ENCODE measurements at regions not wholly inside any gene's neighbourhood (a gene's known extent, or its start where the extent isn't known, plus 50 kb on each side); places are given as distances from the start of the nearest gene placed in this dataset.

DNA sequence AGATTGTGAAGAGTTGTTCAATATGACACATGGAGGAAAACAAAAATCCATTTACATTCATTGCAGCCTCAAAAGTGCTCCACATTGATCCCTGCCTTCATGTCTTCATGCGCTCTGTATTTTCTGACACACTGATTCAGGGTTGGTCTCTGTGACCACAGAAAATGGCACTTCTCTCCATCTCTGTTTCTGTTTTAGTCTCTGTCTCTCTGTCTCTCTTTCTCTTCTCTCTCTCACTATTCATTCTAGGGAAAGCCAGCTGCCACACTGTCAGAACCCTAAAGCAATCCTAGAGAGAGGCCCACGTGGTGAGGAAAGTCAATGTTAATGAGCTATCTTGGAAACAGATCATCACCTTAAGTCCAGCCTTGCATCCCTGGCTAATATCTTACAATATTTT, 2238.4 kb downstream of the PCDH7 start (continued):
- TF ChIP-seq, protein P1, sequence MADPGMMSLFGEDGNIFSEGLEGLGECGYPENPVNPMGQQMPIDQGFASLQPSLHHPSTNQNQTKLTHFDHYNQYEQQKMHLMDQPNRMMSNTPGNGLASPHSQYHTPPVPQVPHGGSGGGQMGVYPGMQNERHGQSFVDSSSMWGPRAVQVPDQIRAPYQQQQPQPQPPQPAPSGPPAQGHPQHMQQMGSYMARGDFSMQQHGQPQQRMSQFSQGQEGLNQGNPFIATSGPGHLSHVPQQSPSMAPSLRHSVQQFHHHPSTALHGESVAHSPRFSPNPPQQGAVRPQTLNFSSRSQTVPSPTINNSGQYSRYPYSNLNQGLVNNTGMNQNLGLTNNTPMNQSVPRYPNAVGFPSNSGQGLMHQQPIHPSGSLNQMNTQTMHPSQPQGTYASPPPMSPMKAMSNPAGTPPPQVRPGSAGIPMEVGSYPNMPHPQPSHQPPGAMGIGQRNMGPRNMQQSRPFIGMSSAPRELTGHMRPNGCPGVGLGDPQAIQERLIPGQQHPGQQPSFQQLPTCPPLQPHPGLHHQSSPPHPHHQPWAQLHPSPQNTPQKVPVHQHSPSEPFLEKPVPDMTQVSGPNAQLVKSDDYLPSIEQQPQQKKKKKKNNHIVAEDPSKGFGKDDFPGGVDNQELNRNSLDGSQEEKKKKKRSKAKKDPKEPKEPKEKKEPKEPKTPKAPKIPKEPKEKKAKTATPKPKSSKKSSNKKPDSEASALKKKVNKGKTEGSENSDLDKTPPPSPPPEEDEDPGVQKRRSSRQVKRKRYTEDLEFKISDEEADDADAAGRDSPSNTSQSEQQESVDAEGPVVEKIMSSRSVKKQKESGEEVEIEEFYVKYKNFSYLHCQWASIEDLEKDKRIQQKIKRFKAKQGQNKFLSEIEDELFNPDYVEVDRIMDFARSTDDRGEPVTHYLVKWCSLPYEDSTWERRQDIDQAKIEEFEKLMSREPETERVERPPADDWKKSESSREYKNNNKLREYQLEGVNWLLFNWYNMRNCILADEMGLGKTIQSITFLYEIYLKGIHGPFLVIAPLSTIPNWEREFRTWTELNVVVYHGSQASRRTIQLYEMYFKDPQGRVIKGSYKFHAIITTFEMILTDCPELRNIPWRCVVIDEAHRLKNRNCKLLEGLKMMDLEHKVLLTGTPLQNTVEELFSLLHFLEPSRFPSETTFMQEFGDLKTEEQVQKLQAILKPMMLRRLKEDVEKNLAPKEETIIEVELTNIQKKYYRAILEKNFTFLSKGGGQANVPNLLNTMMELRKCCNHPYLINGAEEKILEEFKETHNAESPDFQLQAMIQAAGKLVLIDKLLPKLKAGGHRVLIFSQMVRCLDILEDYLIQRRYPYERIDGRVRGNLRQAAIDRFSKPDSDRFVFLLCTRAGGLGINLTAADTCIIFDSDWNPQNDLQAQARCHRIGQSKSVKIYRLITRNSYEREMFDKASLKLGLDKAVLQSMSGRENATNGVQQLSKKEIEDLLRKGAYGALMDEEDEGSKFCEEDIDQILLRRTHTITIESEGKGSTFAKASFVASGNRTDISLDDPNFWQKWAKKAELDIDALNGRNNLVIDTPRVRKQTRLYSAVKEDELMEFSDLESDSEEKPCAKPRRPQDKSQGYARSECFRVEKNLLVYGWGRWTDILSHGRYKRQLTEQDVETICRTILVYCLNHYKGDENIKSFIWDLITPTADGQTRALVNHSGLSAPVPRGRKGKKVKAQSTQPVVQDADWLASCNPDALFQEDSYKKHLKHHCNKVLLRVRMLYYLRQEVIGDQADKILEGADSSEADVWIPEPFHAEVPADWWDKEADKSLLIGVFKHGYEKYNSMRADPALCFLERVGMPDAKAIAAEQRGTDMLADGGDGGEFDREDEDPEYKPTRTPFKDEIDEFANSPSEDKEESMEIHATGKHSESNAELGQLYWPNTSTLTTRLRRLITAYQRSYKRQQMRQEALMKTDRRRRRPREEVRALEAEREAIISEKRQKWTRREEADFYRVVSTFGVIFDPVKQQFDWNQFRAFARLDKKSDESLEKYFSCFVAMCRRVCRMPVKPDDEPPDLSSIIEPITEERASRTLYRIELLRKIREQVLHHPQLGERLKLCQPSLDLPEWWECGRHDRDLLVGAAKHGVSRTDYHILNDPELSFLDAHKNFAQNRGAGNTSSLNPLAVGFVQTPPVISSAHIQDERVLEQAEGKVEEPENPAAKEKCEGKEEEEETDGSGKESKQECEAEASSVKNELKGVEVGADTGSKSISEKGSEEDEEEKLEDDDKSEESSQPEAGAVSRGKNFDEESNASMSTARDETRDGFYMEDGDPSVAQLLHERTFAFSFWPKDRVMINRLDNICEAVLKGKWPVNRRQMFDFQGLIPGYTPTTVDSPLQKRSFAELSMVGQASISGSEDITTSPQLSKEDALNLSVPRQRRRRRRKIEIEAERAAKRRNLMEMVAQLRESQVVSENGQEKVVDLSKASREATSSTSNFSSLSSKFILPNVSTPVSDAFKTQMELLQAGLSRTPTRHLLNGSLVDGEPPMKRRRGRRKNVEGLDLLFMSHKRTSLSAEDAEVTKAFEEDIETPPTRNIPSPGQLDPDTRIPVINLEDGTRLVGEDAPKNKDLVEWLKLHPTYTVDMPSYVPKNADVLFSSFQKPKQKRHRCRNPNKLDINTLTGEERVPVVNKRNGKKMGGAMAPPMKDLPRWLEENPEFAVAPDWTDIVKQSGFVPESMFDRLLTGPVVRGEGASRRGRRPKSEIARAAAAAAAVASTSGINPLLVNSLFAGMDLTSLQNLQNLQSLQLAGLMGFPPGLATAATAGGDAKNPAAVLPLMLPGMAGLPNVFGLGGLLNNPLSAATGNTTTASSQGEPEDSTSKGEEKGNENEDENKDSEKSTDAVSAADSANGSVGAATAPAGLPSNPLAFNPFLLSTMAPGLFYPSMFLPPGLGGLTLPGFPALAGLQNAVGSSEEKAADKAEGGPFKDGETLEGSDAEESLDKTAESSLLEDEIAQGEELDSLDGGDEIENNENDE (IDR thresholded peaks at IDR 0.05; ENCODE audit: insufficient replicate concordance, low read length): no peak
- TF ChIP-seq SUZ12 (IDR thresholded peaks at IDR 0.05; ENCODE audit: low read length) (no peak), CREB1 (IDR thresholded peaks at IDR 0.05) (no peak), NANOG (IDR thresholded peaks at IDR 0.05; ENCODE audit: insufficient read depth, low read depth, low read length, poor library complexity, severe bottlenecking) (no peak), RAD21 (IDR thresholded peaks at IDR 0.05 in 1 of 2, conservative IDR thresholded peaks at IDR 0.05 in 1 of 2; ENCODE audit: low read depth in 2 of 2, low read length in 2 of 2) (no peak)
- TF ChIP-seq, protein P2, sequence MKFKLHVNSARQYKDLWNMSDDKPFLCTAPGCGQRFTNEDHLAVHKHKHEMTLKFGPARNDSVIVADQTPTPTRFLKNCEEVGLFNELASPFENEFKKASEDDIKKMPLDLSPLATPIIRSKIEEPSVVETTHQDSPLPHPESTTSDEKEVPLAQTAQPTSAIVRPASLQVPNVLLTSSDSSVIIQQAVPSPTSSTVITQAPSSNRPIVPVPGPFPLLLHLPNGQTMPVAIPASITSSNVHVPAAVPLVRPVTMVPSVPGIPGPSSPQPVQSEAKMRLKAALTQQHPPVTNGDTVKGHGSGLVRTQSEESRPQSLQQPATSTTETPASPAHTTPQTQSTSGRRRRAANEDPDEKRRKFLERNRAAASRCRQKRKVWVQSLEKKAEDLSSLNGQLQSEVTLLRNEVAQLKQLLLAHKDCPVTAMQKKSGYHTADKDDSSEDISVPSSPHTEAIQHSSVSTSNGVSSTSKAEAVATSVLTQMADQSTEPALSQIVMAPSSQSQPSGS (IDR thresholded peaks at IDR 0.05; ENCODE audit: low read length): no peak
